Lower lobe of right lung (tissue), 2 donors: ENCODE measurements at regions not wholly inside any gene's neighbourhood (a gene's known extent, or its start where the extent isn't known, plus 50 kb on each side); places are given as distances from the start of the nearest gene placed in this dataset.
A peak's percentile ranks its signal among the peaks of the same experiment; 100 is the strongest.

Experiments
- ATAC-seq, 2 donors: fragments of 200-7000 bp; cut with Tn5 transposase; one replicate each; pipeline ENCODE4 v1.9.1; 2020 to 2022; ENCODE audit warnings: mild to moderate bottlenecking in 2 of 2, moderate library complexity in 2 of 2
- DNase-seq: peaks from one replicate; pipeline ENCODE4 v3.0.0-alpha.2; 2020
- H3K27ac ChIP-seq: fragments of 200-600 bp; one replicate; pipeline ENCODE4 v1.8.0; 2022
- H3K27me3 ChIP-seq: fragments of 200-600 bp; one replicate; pipeline ENCODE4 v1.8.0; 2022; ENCODE audit warnings: low read depth
- H3K36me3 ChIP-seq: fragments of 200-600 bp; one replicate; pipeline ENCODE4 v1.8.0; 2022; ENCODE audit warnings: mild to moderate bottlenecking
- H3K4me1 ChIP-seq: fragments of 200-600 bp; one replicate; pipeline ENCODE4 v1.8.0; 2022
- H3K4me3 ChIP-seq: fragments of 200-600 bp; one replicate; pipeline ENCODE4 v1.8.0; 2022; ENCODE audit warnings: mild to moderate bottlenecking
- H3K9me3 ChIP-seq: fragments of 200-600 bp; one replicate; pipeline ENCODE4 v1.8.0; 2022
- CTCF ChIP-seq: fragments of 200-600 bp; IDR thresholded peaks from one replicate; pipeline ENCODE4 v1.8.0; 2022; ENCODE audit warnings: antibody characterized with exemption, mild to moderate bottlenecking
- intact Hi-C: fragments of 100-400 bp; cut with DNase I; formaldehyde crosslinking; loops from one replicate; pipeline ENCODE4 v1.11.0; 2022
- donor health status: DM: no; HTN: yes; CAD: no; lungs with severe emphysema.

GRCh38 chr5:3104429-3105060, 353.1 kb upstream of the IRX2 start:
- H3K27ac ChIP-seq = no peak overlapping the region
- H3K4me1 ChIP-seq = no peaks in the 10 kb centered on the region
- TF ChIP-seq CTCF = no peak
- no peak overlapping the region for H3K4me3 ChIP-seq
- peaks cover 7% of the 10 kb centered on the region for H3K27me3 ChIP-seq
- intact Hi-C loops = no loop called here
- no peak for DNase-seq
- H3K36me3 ChIP-seq = no peaks in the 10 kb centered on the region
- no peak for ATAC-seq
- H3K9me3 ChIP-seq = no peaks in the 10 kb centered on the region

- Histone ChIP-seq H3K27me3 (peaks cover 7% of the 10 kb centered on the region), H3K4me1 (no peaks in the 10 kb centered on the region)
- DNase-seq = no peak
These were observed 351.9 kb upstream of the IRX2 start for GRCh38 chr5:3103262-3103811.

DNA sequence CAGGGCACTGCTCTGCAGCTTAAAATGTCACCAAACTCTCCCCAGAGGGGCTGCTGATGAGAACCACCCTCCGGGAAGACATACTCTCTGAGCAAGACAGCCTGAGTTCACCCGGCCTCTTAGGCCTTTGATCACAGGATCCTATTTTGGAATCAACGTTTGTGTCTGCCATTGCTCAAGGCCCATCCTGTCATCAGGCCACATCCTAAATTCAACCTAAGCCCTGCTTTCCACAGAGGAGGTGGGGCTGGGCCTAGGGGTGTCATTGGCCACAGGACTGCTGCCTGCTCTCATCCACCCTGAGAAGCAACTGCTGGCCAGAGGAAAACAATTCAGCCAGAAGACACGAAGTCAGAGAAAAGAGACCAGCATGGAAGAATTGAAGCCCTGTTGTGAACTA, 351.1 kb upstream of the IRX2 start:
- Histone ChIP-seq H3K36me3 (no peaks in the 10 kb centered on the region), H3K4me3 (no peak overlapping the region), H3K9me3 (no peaks in the 10 kb centered on the region), H3K4me1 (no peaks in the 10 kb centered on the region), H3K27ac (no peak overlapping the region), H3K27me3 (peaks cover 7% of the 10 kb centered on the region)
- intact Hi-C loops = no loop called here
- TF ChIP-seq CTCF = no peak
- no peak for ATAC-seq
- DNase-seq = no peak

More at GRCh38 chr5:3103262-3103811, 351.9 kb upstream of the IRX2 start:
- Histone ChIP-seq H3K9me3 (no peaks in the 10 kb centered on the region), H3K4me3 (no peak overlapping the region), H3K27ac (no peak overlapping the region), H3K36me3 (no peaks in the 10 kb centered on the region)
- intact Hi-C loops = no loop called here
- no peak for TF ChIP-seq CTCF
- ATAC-seq = no peak

DNA sequence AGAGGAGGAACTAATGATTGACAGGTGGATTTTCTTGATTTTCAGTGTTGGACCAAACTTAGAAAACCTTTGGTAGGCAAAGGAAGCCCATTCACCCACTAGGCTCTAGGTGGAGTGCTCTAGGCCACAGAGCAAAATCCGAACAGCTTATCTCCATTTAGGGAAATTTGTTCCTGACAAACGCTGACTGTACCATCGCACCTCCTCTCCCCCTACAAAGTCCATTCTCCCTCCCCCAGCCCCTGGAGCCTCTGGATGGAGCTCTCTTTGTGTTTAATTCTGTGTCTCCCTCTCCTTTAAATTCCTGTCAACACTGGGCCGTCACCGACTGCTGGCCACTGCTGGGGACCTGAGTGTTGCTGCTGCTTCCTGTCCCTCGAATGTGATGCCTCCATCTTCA, 350.1 kb upstream of the IRX2 start:
- Histone ChIP-seq H3K4me1 (no peaks in the 10 kb centered on the region), H3K27me3 (peaks cover 7% of the 10 kb centered on the region), H3K4me3 (no peak overlapping the region), H3K9me3 (no peaks in the 10 kb centered on the region), H3K36me3 (no peaks in the 10 kb centered on the region), H3K27ac (no peak overlapping the region)
- no peak for TF ChIP-seq CTCF
- ATAC-seq (no peak), DNase-seq (no peak)
- intact Hi-C loops = no loop called here

- no peak overlapping the region for H3K27ac ChIP-seq
- ATAC-seq = peak in 1 of 2 donors; percentile 26
- H3K36me3 ChIP-seq = no peaks in the 10 kb centered on the region
- peaks cover 7% of the 10 kb centered on the region for H3K27me3 ChIP-seq
- no peaks in the 10 kb centered on the region for H3K4me1 ChIP-seq
- H3K4me3 ChIP-seq = no peak overlapping the region
- H3K9me3 ChIP-seq = no peaks in the 10 kb centered on the region
- TF ChIP-seq CTCF = no peak
- intact Hi-C loops = no loop called here
- no peak for DNase-seq
These were observed 349.6 kb upstream of the IRX2 start for GRCh38 chr5:3100921-3101551.
